Liver (tissue), 8 donors: ENCODE measurements at regions not wholly inside any gene's neighbourhood (a gene's known extent, or its start where the extent isn't known, plus 50 kb on each side); places are given as distances from the start of the nearest gene placed in this dataset.

Experiments used
- DNase-seq: peaks from one replicate; pipeline ENCODE4 v3.0.0-alpha.2; 2017; ENCODE audit warnings: low spot score
- H3K27ac ChIP-seq, 2 donors: one replicate each; pipeline ENCODE4 v1.7.0; 2013; ENCODE audit warnings: inconsistent platforms in 2 of 2, low read length in 2 of 2, control low read depth in 1 of 2, low read depth in 1 of 2, mild to moderate bottlenecking in 1 of 2
- H3K27me3 ChIP-seq, 4 donors: one replicate each; pipeline versions ENCODE4 v1.6.1 to v1.7.0; 2013; ENCODE audit warnings: low read length in 3 of 4, inconsistent platforms in 1 of 4, mild to moderate bottlenecking in 1 of 4, moderate library complexity in 1 of 4; ENCODE audit not compliant: control insufficient read depth in 4 of 4, insufficient read depth in 4 of 4
- H3K36me3 ChIP-seq, 4 donors: one replicate each; pipeline versions ENCODE4 v1.6.1 to v1.7.0; 2013; ENCODE audit warnings: low read length in 3 of 4, mild to moderate bottlenecking in 3 of 4, low read depth in 1 of 4, moderate library complexity in 1 of 4; ENCODE audit not compliant: control insufficient read depth in 4 of 4, insufficient read depth in 3 of 4
- H3K4me1 ChIP-seq, 4 donors: one replicate each; pipeline versions ENCODE4 v1.6.1 to v1.7.0; 2013; ENCODE audit warnings: low read length in 3 of 4, mild to moderate bottlenecking in 3 of 4, moderate library complexity in 1 of 4; ENCODE audit not compliant: control insufficient read depth in 4 of 4, insufficient read depth in 4 of 4
- H3K4me3 ChIP-seq, 3 donors: one replicate each; pipeline versions ENCODE4 v1.6.1 to v1.7.0; 2013; ENCODE audit warnings: low read length in 3 of 3, control low read depth in 1 of 3, low read depth in 1 of 3, mild to moderate bottlenecking in 1 of 3
- H3K9ac ChIP-seq, 2 donors: one replicate each; pipeline ENCODE4 v1.7.0; 2013; ENCODE audit warnings: low read length in 2 of 2, mild to moderate bottlenecking in 2 of 2, moderate library complexity in 2 of 2, control low read depth in 1 of 2, low read depth in 1 of 2
- H3K9me3 ChIP-seq, 4 donors: one replicate each; pipeline versions ENCODE4 v1.6.1 to v1.7.0; 2013; ENCODE audit warnings: low read length in 3 of 4; ENCODE audit not compliant: control insufficient read depth in 4 of 4
- ATF3 ChIP-seq: IDR thresholded peaks from 2 replicates; pipeline ENCODE4 v1.6.1; 2016; ENCODE audit warnings: antibody characterized with exemption
- CTCF ChIP-seq: fragments of 150-350 bp; IDR thresholded peaks from 2 replicates; pipeline ENCODE4 v1.5.1; 2017; ENCODE audit warnings: improper control_type of control experiment, low read depth, low read length; ENCODE audit not compliant: missing input control
- EGR1 ChIP-seq, 2 donors: IDR thresholded peaks; 2 replicates each; pipeline ENCODE4 v1.6.1; 2016 to 2018; ENCODE audit warnings: antibody characterized with exemption in 2 of 2, low read depth in 2 of 2
- FOXA1 ChIP-seq: IDR thresholded peaks from 2 replicates; pipeline ENCODE4 v1.6.1; 2016; ENCODE audit warnings: antibody characterized with exemption
- GABPA ChIP-seq, 2 donors: IDR thresholded peaks in 1 of 2; conservative IDR thresholded peaks in 1 of 2; 2 replicates each; pipeline ENCODE4 v1.6.1; 2016; ENCODE audit warnings: antibody characterized with exemption in 2 of 2, mild to moderate bottlenecking in 1 of 2, moderate library complexity in 1 of 2
- HNF4A ChIP-seq, 2 donors: conservative IDR thresholded peaks; 2 replicates each; pipeline ENCODE4 v1.6.1; 2016; ENCODE audit warnings: antibody characterized with exemption in 2 of 2, mild to moderate bottlenecking in 2 of 2
- HNF4G ChIP-seq: IDR thresholded peaks from 2 replicates; pipeline ENCODE4 v1.6.1; 2016; ENCODE audit warnings: antibody characterized with exemption
- JUND ChIP-seq, 2 donors: IDR thresholded peaks; 2 replicates each; pipeline ENCODE4 v1.6.1; 2016; ENCODE audit warnings: antibody characterized with exemption in 2 of 2
- MAX ChIP-seq: IDR thresholded peaks from 2 replicates; pipeline ENCODE4 v1.6.1; 2016; ENCODE audit warnings: antibody characterized with exemption
- NR2F2 ChIP-seq: IDR thresholded peaks from 2 replicates; pipeline ENCODE4 v1.6.1; 2016; ENCODE audit warnings: antibody characterized with exemption
- REST ChIP-seq: IDR thresholded peaks from 2 replicates; pipeline ENCODE4 v1.6.1; 2016; ENCODE audit warnings: antibody characterized with exemption, mild to moderate bottlenecking
- RXRA ChIP-seq, 2 donors: IDR thresholded peaks; 2 replicates each; pipeline ENCODE4 v1.6.1; 2017 to 2018; ENCODE audit warnings: antibody characterized with exemption in 2 of 2, mild to moderate bottlenecking in 1 of 2
- SP1 ChIP-seq: IDR thresholded peaks from 2 replicates; pipeline ENCODE4 v1.6.1; 2018; ENCODE audit warnings: antibody characterized with exemption, mild to moderate bottlenecking
- TAF1 ChIP-seq: conservative IDR thresholded peaks from 2 replicates; pipeline ENCODE4 v1.6.1; 2016; ENCODE audit warnings: antibody characterized with exemption, mild to moderate bottlenecking
- YY1 ChIP-seq: IDR thresholded peaks from 2 replicates; pipeline ENCODE4 v1.6.1; 2016; ENCODE audit warnings: antibody characterized with exemption, mild to moderate bottlenecking
- ZBTB33 ChIP-seq: IDR thresholded peaks from 2 replicates; pipeline ENCODE4 v1.6.1; 2016; ENCODE audit warnings: antibody characterized with exemption
- WGBS: extraction: QIAGEN DNeasy Blood & Tissue Kit; methylation state at CpG from one replicate; pipeline ENCODE4 v1.1.7; 2013; 5-methylcytosine and 5-hydroxymethylcytosine counted together
- donor health status: healthy.
- donor health status: healthy.
- donor health status: healthy.
- donor health status: healthy.
- donor health status: healthy.

- H3K4me1 ChIP-seq, result no peaks in the 10 kb centered on the region
- no peak overlapping the region for H3K27ac ChIP-seq
- DNase-seq, result no peak
- TF ChIP-seq HNF4G (no peak), NR2F2 (no peak), EGR1 (IDR thresholded peaks at IDR 0.05; ENCODE audit: low read depth in 2 of 2) (no peak), SP1 (no peak), MAX (no peak), JUND (IDR thresholded peaks at IDR 0.05) (no peak), YY1 (no peak), ZBTB33 (no peak), REST (no peak), FOXA1 (no peak), CTCF (no peak)
- H3K9ac ChIP-seq, result no peak overlapping the region
- 80% methylated on average over 2 of the region's 2 CpGs for WGBS
- no peak overlapping the region for H3K4me3 ChIP-seq
- H3K36me3 ChIP-seq, result no peaks in the 10 kb centered on the region
- H3K9me3 ChIP-seq, result no peaks in the 10 kb centered on the region
- H3K27me3 ChIP-seq, result no peaks in the 10 kb centered on the region
Measured at GRCh38 chr10:6692103-6692502, 112.0 kb upstream of the PRKCQ start.

- Histone ChIP-seq H3K36me3 (no peaks in the 10 kb centered on the region), H3K9ac (no peak overlapping the region), H3K9me3 (no peaks in the 10 kb centered on the region), H3K4me3 (no peak overlapping the region), H3K27me3 (no peaks in the 10 kb centered on the region), H3K4me1 (no peaks in the 10 kb centered on the region), H3K27ac (no peak overlapping the region)
- no peak for DNase-seq
- WGBS, result 82% methylated on average over 5 of the region's 5 CpGs
- TF ChIP-seq ZBTB33 (no peak), ATF3 (no peak), NR2F2 (no peak), SP1 (no peak), GABPA (IDR thresholded peaks at IDR 0.05 in 1 of 2, conservative IDR thresholded peaks at IDR 0.05 in 1 of 2) (no peak), CTCF (no peak), FOXA1 (no peak), EGR1 (IDR thresholded peaks at IDR 0.05; ENCODE audit: low read depth in 2 of 2) (no peak), RXRA (IDR thresholded peaks at IDR 0.05) (no peak), TAF1 (no peak), HNF4A (conservative IDR thresholded peaks at IDR 0.05) (no peak), MAX (no peak), HNF4G (no peak)
Measured at GRCh38 chr10:6689036-6689435, 109.0 kb upstream of the PRKCQ start.
